ENCODE measurements at regions not wholly inside any gene's neighbourhood (a gene's known extent, or its start where the extent isn't known, plus 50 kb on each side); places are given as distances from the start of the nearest gene placed in this dataset.

- no peak for TF ChIP-seq CTCF (IDR thresholded peaks at IDR 0.05)
- Histone ChIP-seq H3K4me3 (no peak overlapping the region), H3K27ac (no peak overlapping the region), H3K36me3 (no peaks in the 10 kb centered on the region), H3K9me3 (no peaks in the 10 kb centered on the region), H3K4me1 (no peaks in the 10 kb centered on the region), H3K27me3 (no peaks in the 10 kb centered on the region)
- DNase-seq = no peak
- ATAC-seq = no peak
- intact Hi-C loops (cut with DNase I) = no loop called here
These were observed 287.5 kb downstream of the PTGER3 start for GRCh38 chr1:70760154-70760553.

- intact Hi-C loops (cut with DNase I) = no loop called here
- Histone ChIP-seq H3K4me3 (no peak overlapping the region), H3K27me3 (no peaks in the 10 kb centered on the region), H3K27ac (no peak overlapping the region), H3K9me3 (no peaks in the 10 kb centered on the region), H3K36me3 (no peaks in the 10 kb centered on the region), H3K4me1 (no peaks in the 10 kb centered on the region)
- no peak for TF ChIP-seq CTCF (IDR thresholded peaks at IDR 0.05)
- DNase-seq (no peak), ATAC-seq (no peak)
These were observed 285.2 kb downstream of the PTGER3 start for GRCh38 chr1:70762386-70762785.

- no peaks in the 10 kb centered on the region for H3K36me3 ChIP-seq
- TF ChIP-seq CTCF (IDR thresholded peaks at IDR 0.05) = no peak
- no peaks in the 10 kb centered on the region for H3K27me3 ChIP-seq
- H3K4me1 ChIP-seq = no peaks in the 10 kb centered on the region
- no peak for DNase-seq
- no peaks in the 10 kb centered on the region for H3K9me3 ChIP-seq
- no peak overlapping the region for H3K4me3 ChIP-seq
- intact Hi-C loops (cut with DNase I) = no loop called here
- no peak for ATAC-seq
- no peak overlapping the region for H3K27ac ChIP-seq
These were observed 282.9 kb downstream of the PTGER3 start for GRCh38 chr1:70764747-70765146.

GRCh38 chr1:70767377-70767776 lies 280.2 kb downstream of the PTGER3 start:
- Histone ChIP-seq H3K27ac (no peak overlapping the region), H3K4me1 (no peaks in the 10 kb centered on the region), H3K36me3 (no peaks in the 10 kb centered on the region), H3K9me3 (peaks cover 0 to 12% of the 10 kb centered on the region in 2 donors), H3K4me3 (no peak overlapping the region), H3K27me3 (no peaks in the 10 kb centered on the region)
- ATAC-seq (no peak), DNase-seq (no peak)
- TF ChIP-seq CTCF (IDR thresholded peaks at IDR 0.05) = no peak
- intact Hi-C loops (cut with DNase I) = no loop called here

GRCh38 chr1:70768216-70768615 lies 279.4 kb downstream of the PTGER3 start:
- ATAC-seq (no peak), DNase-seq (no peak)
- no peak for TF ChIP-seq CTCF (IDR thresholded peaks at IDR 0.05)

More at GRCh38 chr1:70768216-70768615, 279.4 kb downstream of the PTGER3 start:
- no peak overlapping the region for H3K27ac ChIP-seq
- H3K27me3 ChIP-seq = no peaks in the 10 kb centered on the region
- peaks cover 0 to 16% of the 10 kb centered on the region in 2 donors for H3K9me3 ChIP-seq
- no peak overlapping the region for H3K4me3 ChIP-seq
- no peaks in the 10 kb centered on the region for H3K4me1 ChIP-seq
- intact Hi-C loops (cut with DNase I) = no loop called here
- H3K36me3 ChIP-seq = no peaks in the 10 kb centered on the region
